ENCODE measurements at regions not wholly inside any gene's neighbourhood (a gene's known extent, or its start where the extent isn't known, plus 50 kb on each side); places are given as distances from the start of the nearest gene placed in this dataset.
A peak's percentile ranks its signal among the peaks of the same experiment; 100 is the strongest.

DNA sequence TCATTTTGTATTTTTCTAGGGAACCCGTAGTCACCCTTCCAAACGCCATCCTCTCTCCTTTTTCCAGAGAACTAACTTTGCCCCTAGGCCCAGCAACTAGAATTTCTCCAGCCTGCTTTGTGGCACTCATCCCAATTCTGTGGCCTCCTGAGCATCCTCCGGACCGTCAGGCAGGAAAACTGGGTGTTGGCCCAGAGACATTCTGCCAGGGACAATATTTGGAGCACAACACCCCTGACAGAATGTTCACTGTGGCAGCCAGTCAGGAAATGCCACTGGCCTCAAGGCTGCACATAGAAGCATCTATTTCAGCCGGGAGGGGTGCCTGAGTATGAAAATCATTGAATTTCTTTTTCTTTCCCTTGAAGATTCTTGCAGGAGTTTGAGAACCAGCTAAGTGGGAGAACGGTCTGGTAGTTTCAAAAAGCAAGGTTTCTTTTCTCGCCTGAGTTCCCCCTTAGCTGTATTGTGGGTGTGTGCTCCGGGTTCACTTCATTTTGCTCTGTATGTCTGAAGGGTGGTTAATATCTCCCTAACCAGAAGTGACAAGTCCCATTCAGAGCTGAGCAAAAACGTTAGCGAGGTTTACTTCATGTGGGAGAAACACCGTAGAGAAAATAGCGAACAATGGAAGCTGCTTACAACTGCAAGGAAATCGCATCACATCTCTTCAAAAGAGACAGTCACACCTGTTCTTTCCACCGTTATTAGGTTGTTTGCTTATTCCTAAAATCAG lies 108.1 kb upstream of the TPM1 start:
- no peaks in the 10 kb centered on the region for H3K79me2 ChIP-seq (ENCODE audit: control insufficient read depth, insufficient read depth, low read length)

GRCh38 chr15:62935300-62936081 lies 107.1 kb upstream of the TPM1 start:
- H3K36me3 ChIP-seq (ENCODE audit: control insufficient read depth, insufficient read depth, low read length): no peaks in the 10 kb centered on the region
- no peak overlapping the region for H2AFZ ChIP-seq (ENCODE audit: low read length)
- H3K4me3 ChIP-seq (replicated peaks in 1 of 4; ENCODE audit: control extremely low read depth in 1 of 4, insufficient read depth in 1 of 4, low read depth in 3 of 4, low read length in 4 of 4): no peak overlapping the region
- TF ChIP-seq EZH2 (IDR thresholded peaks at IDR 0.05; ENCODE audit: low read length, missing control alignments): no peak
- TF ChIP-seq, protein P1, sequence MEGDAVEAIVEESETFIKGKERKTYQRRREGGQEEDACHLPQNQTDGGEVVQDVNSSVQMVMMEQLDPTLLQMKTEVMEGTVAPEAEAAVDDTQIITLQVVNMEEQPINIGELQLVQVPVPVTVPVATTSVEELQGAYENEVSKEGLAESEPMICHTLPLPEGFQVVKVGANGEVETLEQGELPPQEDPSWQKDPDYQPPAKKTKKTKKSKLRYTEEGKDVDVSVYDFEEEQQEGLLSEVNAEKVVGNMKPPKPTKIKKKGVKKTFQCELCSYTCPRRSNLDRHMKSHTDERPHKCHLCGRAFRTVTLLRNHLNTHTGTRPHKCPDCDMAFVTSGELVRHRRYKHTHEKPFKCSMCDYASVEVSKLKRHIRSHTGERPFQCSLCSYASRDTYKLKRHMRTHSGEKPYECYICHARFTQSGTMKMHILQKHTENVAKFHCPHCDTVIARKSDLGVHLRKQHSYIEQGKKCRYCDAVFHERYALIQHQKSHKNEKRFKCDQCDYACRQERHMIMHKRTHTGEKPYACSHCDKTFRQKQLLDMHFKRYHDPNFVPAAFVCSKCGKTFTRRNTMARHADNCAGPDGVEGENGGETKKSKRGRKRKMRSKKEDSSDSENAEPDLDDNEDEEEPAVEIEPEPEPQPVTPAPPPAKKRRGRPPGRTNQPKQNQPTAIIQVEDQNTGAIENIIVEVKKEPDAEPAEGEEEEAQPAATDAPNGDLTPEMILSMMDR (conservative IDR thresholded peaks at IDR 0.05 in 1 of 2, IDR thresholded peaks at IDR 0.05 in 1 of 2; ENCODE audit: low read depth in 1 of 2, low read length in 2 of 2): no peak
- H3K27ac ChIP-seq (ENCODE audit: insufficient read depth, low read length): no peak overlapping the region
- H3K4me2 ChIP-seq (ENCODE audit: extremely low read depth, insufficient read depth, low read length): no peak overlapping the region
- DNase-seq (ENCODE audit: low read depth in 2 of 2): no peak
- no peaks in the 10 kb centered on the region for H3K9me3 ChIP-seq (ENCODE audit: control insufficient read depth, insufficient read depth, low read depth, low read length)
- H4K20me1 ChIP-seq (ENCODE audit: control insufficient read depth, extremely low read depth, insufficient read depth, low read length): no peaks in the 10 kb centered on the region
- H3K9ac ChIP-seq (ENCODE audit: insufficient read depth, low read length): no peak overlapping the region
- H3K4me1 ChIP-seq (ENCODE audit: control insufficient read depth, extremely low read depth, insufficient read depth, low read length): peaks cover 8% of the 10 kb centered on the region
- no peaks in the 10 kb centered on the region for H3K79me2 ChIP-seq (ENCODE audit: control insufficient read depth, insufficient read depth, low read length)
- no peaks in the 10 kb centered on the region for H3K27me3 ChIP-seq (ENCODE audit: control insufficient read depth, insufficient read depth, low read length)

More for the DNA sequence above, 108.1 kb upstream of the TPM1 start:
- Histone ChIP-seq H3K36me3 (ENCODE audit: control insufficient read depth, insufficient read depth, low read length) (no peaks in the 10 kb centered on the region), H3K4me2 (ENCODE audit: extremely low read depth, insufficient read depth, low read length) (no peak overlapping the region), H3K4me1 (ENCODE audit: control insufficient read depth, extremely low read depth, insufficient read depth, low read length) (peaks cover 3% of the 10 kb centered on the region), H3K9ac (ENCODE audit: insufficient read depth, low read length) (no peak overlapping the region), H3K27me3 (ENCODE audit: control insufficient read depth, insufficient read depth, low read length) (no peaks in the 10 kb centered on the region), H3K27ac (ENCODE audit: insufficient read depth, low read length) (no peak overlapping the region), H2AFZ (ENCODE audit: low read length) (no peak overlapping the region), H4K20me1 (ENCODE audit: control insufficient read depth, extremely low read depth, insufficient read depth, low read length) (no peaks in the 10 kb centered on the region), H3K4me3 (replicated peaks in 1 of 4; ENCODE audit: control extremely low read depth in 1 of 4, insufficient read depth in 1 of 4, low read depth in 3 of 4, low read length in 4 of 4) (no peak overlapping the region), H3K9me3 (ENCODE audit: control insufficient read depth, insufficient read depth, low read depth, low read length) (no peaks in the 10 kb centered on the region)
- TF ChIP-seq, protein P1 (conservative IDR thresholded peaks at IDR 0.05 in 1 of 2, IDR thresholded peaks at IDR 0.05 in 1 of 2; ENCODE audit: low read depth in 1 of 2, low read length in 2 of 2): no peak
- no peak for TF ChIP-seq EZH2 (IDR thresholded peaks at IDR 0.05; ENCODE audit: low read length, missing control alignments)
- DNase-seq (ENCODE audit: low read depth in 2 of 2): no peak

DNA sequence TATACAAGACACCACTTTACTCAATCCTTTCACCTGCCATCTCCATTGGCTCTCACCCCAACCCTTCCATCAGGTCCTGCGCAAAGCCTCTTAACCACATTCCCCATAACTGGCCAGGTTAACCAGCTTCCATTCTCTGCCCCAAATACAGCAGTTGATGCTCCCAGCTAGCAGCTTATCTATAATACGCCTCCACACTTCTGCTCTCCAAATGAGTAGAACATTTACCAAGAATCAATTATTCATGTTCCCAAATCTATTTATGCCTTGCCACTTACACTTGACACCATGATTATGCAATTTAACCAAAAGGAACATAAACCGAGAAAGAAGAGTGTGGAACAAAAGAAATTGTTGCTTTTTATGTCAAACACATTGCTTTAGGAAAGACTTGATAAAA lies 103.7 kb upstream of the TPM1 start:
- TF ChIP-seq, protein P1 (conservative IDR thresholded peaks at IDR 0.05 in 1 of 2, IDR thresholded peaks at IDR 0.05 in 1 of 2; ENCODE audit: low read depth in 1 of 2, low read length in 2 of 2): no peak
- no peak for TF ChIP-seq EZH2 (IDR thresholded peaks at IDR 0.05; ENCODE audit: low read length, missing control alignments)

More for the DNA sequence above, 103.7 kb upstream of the TPM1 start:
- H3K9ac ChIP-seq (ENCODE audit: insufficient read depth, low read length): no peak overlapping the region
- H3K79me2 ChIP-seq (ENCODE audit: control insufficient read depth, insufficient read depth, low read length): no peaks in the 10 kb centered on the region
- peak in 1 of 2 donors; percentile 23 for DNase-seq (ENCODE audit: low read depth in 2 of 2)
- H3K27me3 ChIP-seq (ENCODE audit: control insufficient read depth, insufficient read depth, low read length): no peaks in the 10 kb centered on the region
- H3K4me1 ChIP-seq (ENCODE audit: control insufficient read depth, extremely low read depth, insufficient read depth, low read length): peaks cover 20% of the 10 kb centered on the region
- no peak overlapping the region for H2AFZ ChIP-seq (ENCODE audit: low read length)
- no peak overlapping the region for H3K4me2 ChIP-seq (ENCODE audit: extremely low read depth, insufficient read depth, low read length)
- H3K27ac ChIP-seq (ENCODE audit: insufficient read depth, low read length): no peak overlapping the region
- no peak overlapping the region for H3K4me3 ChIP-seq (replicated peaks in 1 of 4; ENCODE audit: control extremely low read depth in 1 of 4, insufficient read depth in 1 of 4, low read depth in 3 of 4, low read length in 4 of 4)
- no peaks in the 10 kb centered on the region for H3K36me3 ChIP-seq (ENCODE audit: control insufficient read depth, insufficient read depth, low read length)
- H3K9me3 ChIP-seq (ENCODE audit: control insufficient read depth, insufficient read depth, low read depth, low read length): no peaks in the 10 kb centered on the region
- no peaks in the 10 kb centered on the region for H4K20me1 ChIP-seq (ENCODE audit: control insufficient read depth, extremely low read depth, insufficient read depth, low read length)

All from fibroblast of lung (primary cell).